Stimulated activated CD8-positive, alpha-beta memory T cell treated with anti-CD3 and anti-CD28 coated beads, Interleukin-7, amount 100 ng/mL, for 48 hours (primary cell): ENCODE measurements at regions not wholly inside any gene's neighbourhood (a gene's known extent, or its start where the extent isn't known, plus 50 kb on each side); places are given as distances from the start of the nearest gene placed in this dataset.

ENCODE experiments used
- DNase-seq, 2 donors: peaks; one replicate each; pipeline ENCODE4 v3.0.0-alpha.2; 2020; ENCODE audit warnings: low read depth in 1 of 2; ENCODE audit errors: extremely low read depth in 1 of 2

DNA sequence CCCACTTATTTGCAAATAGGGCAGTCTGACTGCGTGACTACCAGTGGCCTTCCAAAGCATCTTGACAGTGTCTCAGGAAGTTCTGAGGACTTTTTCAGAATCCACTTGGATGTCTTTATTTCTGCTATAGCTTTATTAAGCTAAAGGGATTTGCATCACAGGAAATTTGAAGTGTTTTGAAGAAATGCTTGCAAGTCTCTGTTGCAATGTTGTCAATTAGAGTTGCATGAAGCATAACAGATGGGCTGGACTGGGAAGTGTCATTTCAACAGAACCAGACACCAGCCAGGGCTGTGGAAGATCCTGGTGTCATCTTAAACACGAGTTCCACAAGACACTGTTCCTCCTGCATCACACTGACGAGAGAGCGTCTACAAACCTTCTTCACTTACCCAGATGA, 224.5 kb downstream of the EN1 start:
- no peak for DNase-seq

DNA sequence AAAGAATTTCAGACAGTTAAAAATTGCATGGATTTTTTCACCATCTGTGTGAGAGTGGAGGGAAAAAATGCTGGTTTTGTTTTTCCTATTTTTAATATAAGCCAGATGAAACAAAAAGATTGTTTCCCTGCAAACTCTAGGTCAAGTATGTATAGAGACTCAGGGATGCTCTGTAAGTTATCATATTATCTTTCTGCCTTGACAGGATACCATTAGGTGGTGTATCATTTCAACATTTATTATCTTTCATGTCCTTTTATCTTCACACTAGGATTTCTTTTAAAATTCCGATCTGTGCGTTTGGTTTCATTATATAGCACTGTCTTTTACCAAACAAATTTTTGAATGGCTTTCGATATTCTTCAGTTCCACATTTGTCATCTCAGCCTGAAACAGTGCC, 225.3 kb downstream of the EN1 start:
- DNase-seq, result no peak

DNA sequence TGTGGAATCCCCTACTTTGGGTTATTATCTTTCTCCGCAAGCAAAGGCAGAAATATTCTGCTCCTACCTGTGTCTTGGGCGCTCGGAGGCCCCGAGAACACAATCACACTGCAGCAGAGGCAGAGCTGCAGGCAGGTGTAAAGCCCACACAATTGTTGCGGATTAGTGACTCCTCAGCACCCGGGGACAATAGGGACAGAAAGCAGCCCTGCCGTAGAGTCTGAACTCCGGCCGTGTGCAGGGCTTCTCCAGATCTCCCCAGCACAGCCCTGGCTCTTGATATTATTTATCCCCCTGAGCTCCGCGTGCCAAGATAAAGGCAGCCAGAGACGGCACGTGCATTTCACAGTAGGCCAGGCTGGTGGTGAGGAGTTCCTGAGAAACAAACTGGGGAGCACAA, 229.2 kb downstream of the EN1 start:
- DNase-seq, result no peak

DNA sequence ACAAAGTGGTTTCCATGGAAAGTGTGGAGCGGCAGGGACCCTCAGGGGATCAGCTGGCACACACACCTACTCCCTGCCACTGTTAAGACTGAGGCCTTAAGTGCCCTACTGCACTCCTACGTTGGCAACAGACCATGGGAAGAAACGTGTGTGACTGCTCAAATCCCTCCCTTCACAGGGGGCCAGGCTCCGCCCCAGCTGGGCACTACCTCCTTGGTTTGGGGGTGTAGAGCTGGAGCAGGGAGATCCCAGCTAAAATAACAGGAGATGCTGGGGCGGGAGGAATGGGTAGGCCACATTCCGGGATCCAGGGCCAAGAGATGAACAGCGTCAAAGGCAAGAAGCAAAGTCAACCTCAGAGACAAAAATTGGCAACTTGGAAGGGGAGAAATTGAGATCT, 231.0 kb downstream of the EN1 start:
- no peak for DNase-seq

DNA sequence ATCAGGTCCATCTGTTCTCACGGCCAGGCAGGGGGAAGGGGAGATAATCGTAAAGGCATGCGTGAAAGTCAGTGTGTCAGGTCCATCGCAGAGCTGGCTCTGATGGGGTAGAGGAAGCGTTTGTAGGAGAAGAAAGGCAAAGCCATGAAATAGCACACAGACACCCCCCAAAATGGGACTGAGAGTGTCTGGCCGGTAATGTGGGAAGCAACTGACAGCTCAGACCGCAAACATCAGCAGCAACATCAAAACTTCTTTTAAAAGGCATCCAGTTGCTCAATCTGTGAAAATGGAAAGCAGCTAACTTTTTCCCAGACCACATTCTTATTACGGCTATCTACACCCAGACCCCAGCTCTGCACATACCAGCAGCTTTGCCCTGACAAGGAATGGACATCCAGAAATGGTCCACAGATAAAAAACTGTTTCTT, 232.6 kb downstream of the EN1 start:
- DNase-seq, result no peak

DNA sequence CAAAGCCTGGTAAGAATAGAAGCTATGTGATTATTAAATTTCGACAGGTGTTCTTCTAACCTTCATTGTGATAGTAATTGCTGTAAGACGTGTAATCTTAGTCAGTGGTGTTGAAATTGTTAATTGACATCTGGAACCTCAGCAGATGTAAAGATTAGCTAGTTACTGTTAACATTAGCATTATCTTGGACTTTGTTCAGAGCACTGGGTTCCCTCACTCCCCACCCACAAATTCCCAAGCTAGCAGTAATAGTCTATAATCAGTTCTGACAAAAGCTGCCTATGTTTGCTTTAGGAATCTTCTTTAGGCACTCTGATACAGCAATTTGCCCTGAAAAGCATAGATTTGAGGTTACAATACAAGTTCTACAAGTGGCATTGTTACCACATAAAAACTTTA, 233.7 kb downstream of the EN1 start:
- DNase-seq, result no peak

DNA sequence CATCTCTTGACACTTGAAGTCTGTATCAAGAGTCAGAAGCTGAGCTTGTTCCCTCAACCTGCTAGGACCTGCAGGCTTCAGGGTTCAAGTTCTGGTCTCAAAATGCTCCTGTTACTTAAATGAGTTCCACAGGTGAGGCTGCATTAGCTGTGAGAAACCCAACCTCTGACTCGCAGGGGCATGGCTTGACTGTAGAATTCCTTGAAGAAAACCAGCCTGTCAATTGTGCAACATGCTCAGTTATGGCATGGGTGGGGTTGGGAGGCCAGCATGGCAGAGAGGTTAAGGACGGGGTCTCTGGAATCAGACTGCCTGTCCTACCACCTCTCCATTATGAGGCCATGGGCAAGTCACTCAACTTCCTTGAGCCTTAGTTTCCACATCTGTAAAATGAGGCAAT, 235.8 kb downstream of the EN1 start:
- no peak for DNase-seq

DNA sequence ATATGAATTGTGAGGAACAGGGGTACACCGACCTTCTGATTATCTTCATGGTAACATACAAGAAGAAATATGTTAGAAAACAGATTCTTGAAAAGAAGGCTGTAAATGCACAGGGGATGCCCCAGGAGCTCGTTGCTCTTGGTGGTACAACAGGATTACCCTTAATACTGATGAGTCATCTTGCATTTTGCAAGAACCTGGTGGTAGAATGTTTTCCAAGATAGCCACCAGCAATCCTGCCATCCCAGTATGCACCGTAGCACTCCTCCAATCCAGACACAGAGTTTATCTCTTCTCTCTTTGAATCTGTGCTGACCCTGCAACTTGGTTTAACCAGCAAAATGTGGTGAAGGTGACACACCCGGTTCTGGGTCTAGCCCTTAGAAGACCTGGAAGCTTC, 238.3 kb downstream of the EN1 start:
- no peak for DNase-seq

DNA sequence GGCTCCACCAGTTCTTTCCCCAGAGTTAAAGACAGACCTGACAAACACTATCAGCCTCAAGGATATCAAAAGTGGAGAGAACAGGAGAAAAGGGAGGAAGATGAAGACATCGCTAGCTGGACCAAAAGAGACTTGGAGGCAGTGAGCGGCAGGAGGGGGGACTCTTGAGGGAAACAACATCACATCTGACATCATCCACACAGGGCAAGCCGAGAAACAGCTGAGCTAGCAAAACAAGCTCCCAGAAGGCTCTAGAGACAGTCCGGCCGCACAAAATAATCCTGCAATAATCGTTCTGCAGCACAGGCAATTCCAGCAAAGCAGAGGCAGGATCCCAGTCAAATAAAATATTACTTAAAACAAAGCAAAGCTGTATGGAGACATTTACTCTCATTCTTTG, 239.8 kb downstream of the EN1 start:
- DNase-seq, result no peak

DNA sequence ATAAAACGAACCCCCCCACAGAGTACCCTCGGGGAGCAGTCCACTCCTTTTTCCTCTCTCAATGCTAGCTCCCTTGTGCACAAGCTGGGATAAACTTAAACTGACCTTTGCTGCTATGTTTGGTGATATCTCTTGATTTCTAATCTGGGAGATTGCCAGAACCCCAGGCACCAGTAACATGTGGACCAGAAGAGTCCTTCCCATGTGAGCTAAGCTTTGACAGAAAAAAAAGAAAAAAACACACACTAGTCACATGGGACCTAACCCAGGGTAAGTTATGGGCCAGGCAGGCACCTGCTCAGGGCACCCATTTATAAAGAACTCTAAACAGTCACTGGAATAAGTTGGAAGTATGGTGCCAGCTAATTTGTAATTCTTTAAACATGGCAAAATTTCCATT, 242.6 kb downstream of the EN1 start:
- DNase-seq, result no peak

DNA sequence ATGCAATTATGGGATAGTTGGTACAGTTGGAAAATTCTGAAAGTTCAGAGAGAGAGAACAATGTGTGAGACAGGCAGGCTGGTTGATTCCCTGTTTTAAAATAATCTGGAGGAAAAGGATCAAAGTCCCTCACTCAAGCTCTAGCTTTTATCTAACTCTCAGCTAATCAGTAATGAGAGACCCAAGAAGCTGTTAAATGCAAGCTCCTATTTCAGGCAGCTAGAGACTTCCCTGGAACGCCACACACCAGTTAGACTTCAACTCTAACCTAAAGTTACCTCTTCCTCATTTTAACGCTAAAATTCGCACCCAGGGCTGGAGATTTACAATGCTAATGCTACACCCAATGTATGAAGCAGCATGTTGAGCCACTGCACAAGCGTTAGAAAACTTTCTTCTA, 243.1 kb downstream of the EN1 start:
- DNase-seq, result no peak

DNA sequence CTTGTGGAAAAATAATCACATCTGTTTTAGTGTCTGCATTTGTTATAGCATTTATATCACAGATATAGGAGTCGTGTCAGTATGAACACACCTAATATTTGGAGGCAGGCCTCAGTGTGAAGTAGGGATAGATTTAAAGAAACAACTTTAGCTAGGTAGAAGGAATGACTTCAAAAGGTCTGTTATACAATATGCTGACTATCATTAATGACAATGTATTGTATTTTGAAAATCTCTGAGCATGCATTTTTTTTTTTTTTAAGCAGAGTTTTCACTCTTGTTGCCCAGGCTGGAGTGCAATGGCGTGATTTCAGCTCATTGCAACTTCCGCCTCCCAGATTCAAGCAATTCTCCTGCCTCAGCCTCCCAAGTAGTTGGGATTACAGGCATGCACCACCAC, 248.3 kb downstream of the EN1 start:
- no peak for DNase-seq

DNA sequence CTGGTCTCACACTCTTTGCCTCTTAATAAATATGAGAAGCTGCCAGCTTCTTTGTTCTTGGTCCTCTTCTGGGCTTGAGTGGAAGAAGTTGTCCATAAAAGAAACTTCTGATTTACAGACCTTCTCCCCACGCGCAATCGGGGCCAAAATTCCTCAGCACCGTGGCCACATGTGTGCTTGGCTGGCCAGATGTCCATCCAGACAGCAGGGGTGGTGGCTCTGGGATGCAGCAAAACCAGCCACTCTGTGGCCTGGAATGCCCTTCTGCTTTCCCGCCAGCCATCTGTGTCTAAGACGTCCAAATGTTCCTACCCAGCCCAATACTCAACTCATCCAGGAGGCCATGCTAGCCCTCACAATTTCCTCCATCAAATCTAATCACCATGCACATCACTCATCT, 250.8 kb downstream of the EN1 start:
- no peak for DNase-seq

DNA sequence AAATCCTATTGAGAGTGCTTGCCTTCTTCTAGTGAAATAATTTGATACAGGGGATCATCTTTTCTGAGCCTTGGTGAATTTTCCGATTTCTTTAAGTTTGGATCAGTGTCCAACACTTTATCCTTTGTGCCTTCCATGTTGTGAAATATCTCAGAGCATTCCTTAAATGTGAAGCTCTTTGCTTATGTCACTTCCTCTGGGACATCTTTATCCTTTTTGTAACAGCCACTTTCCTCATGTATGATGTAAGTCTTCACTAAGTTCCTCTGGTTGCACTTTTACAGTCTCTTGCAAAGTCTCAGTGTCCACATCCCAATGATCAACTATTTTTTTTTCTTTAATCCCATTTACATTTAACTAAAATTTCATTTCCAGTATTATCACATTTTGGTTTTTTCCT, 254.2 kb downstream of the EN1 start:
- DNase-seq, result no peak

DNA sequence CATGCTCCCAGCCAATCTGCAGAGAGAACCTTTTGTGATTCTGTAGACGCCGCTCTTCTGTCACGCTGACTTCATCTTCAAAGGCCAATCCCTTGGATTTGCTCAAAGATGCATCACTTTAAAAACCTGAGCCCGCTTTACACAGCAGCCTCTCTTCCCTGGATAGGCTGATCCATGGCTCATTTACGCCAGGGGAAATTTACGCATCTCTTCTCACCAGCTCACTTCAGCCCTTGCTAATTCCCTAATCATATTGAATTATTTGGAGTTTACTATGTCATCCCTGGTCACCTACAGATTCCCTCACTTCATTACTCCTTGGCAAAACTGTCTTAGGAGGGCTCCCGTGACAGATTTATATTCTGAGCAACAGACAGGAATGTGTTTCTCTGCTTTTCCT, 256.2 kb downstream of the EN1 start:
- DNase-seq, result no peak

DNA sequence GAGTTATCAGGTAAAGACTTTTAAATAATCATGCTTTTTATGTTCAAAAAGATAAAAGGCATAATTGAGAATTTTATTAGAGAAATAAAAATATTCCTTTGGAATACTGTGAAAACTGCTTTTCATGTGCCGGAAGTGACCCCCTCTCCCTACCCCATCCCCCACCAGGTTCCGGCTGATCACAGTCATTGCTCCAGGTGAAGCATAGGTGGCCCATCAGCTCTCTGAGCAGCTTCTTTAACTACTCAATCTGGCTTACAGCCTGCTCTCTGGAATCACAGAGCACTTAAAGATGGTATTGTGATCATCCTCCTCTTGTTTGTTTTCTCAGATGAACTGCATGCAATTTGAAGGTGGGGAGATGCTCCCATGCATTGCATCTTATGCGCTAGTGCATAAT, 257.7 kb downstream of the EN1 start:
- no peak for DNase-seq

DNA sequence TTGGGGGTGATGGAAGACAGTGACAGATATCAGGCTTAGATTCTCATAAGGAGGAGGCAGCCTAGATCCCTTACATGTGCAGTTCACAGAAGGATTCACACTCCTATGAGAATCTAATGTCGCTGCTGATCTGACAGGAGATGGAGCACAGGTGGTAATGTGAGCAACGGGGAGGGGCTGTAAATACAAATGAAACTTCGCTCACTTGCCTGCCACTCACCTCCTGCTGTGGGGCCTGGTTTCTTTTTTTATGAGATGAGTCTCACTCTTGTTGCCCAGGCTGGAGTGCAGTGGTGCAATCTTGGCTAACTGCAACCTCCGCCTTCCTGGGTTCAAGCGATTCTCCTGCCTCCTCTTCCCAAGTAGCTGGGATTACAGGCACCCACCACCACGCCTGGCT, 258.6 kb downstream of the EN1 start:
- no peak for DNase-seq

DNA sequence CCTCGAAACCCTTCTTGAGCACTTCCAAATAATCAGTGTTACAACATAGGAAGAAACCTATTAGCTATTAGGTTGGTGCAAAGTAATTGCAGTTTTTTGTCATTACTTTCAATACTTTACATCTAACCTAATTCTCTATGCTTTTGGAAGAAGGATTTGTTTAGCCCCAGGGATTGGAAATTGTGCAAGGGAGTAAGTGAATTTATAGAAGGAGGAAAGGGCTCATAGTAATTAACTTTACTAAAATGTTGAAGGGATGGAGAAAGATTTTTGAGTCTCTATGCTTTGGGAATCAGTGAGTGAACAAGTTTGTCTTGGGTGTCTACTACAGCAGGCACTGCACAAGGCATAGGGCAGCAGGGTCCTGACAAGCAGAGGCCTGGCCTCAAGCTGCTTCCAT, 261.1 kb downstream of the EN1 start:
- DNase-seq, result no peak

DNA sequence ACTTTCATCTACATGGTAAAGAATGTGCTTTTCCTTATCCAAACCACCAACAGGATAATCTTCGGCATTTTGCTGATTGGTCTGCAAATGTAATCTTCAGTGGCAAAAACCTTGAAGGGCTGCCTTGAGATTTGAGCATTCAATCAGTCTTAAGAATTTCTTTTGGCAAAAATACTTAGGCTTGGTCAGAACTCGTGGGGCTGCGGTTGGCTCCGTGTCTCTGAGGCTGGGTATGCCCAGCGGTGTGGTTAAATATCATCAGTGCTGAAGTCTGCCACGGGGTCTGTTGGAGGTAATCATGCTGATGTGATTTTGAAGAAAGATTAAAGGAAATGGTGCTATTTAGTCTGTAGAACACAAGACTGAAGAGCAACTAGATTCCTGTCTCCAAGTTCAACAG, 262.6 kb downstream of the EN1 start:
- no peak for DNase-seq

DNA sequence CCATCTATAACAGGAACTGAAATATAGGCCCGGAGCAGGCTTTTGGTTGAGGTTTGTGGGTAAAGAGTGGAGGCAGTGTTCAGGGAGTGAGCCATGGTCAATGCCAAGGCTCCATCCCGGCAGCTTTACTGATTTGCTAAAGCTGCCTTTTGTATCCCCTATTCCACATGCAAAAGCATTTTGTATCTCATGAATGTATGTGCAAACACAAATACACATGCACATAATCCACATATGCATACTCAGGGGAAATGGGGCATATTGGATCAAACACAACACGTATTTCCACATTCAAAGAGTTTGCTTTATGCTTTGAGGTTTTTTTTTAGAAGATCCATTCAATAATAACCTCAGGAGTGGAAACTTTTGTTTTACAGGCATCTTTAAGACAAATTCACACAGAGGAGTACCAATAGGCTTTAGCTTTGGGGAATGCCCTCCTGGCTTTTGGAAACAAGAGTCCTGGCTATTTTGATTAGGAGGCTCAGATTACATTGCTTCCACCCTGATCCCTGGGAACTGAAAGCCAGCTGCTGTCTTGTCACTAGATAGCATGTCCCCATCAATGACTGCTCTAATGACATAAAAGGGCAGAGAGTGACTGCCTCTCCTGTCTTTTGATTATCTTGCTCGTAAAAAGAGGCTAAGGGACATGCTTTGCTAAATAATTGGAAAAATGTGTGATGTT, 263.2 kb downstream of the EN1 start:
- no peak for DNase-seq

DNA sequence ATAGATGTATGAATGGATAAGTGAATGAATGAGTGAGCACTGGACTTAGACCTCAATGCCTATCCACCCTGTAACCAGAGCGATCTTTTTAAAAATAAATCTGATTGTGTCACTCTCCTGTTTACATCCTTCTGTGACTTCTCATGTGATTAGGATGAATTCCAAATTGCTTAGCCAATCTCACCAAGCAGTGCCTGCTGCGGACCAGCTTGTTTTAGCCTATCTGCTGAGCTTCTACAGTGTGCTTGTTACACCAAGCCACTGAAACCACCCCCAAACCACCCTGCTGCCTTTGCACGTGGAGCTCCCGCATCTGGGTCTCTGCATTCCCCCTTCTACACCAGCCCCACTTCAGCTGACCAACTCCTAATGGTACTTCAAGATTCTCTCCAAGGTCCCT, 265.4 kb downstream of the EN1 start:
- no peak for DNase-seq

DNA sequence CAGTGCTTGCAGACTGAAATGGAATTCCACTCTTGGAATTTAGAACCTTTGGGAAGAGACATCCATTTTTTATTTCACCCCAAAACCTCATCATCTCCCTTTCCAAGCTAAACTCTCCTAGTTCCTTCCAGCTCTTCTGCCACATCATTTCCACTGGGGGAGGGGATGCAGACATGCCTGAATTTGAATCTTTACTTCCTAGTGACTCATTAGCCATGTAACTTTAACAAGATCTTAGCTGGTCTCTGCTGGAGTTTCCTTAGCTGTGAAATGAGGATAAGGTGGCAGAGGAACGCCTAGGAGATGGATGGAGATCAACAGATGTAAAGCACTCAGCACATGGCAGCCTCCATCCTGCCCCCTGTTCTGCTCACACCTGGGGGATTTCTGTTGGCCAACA, 266.8 kb downstream of the EN1 start:
- DNase-seq, result no peak

DNA sequence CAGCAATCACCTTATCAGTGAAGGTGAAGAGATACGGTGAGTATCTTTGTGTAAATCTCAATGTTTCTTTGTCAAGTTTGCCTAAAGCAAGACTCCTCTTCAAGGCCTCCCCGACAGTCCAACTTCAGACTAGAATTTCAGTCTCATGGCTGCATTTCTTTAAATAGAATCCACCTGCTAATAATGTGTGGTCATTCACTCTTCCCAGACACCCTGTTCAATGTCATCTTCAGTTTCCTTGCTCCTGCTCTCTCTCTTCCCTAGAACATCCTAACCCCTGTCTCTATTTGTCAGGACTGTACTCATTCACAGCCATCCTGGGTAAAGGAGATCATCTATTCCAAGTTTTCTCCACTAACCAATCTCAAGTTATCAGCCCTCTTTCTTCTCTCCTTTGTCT, 267.3 kb downstream of the EN1 start:
- no peak for DNase-seq

DNA sequence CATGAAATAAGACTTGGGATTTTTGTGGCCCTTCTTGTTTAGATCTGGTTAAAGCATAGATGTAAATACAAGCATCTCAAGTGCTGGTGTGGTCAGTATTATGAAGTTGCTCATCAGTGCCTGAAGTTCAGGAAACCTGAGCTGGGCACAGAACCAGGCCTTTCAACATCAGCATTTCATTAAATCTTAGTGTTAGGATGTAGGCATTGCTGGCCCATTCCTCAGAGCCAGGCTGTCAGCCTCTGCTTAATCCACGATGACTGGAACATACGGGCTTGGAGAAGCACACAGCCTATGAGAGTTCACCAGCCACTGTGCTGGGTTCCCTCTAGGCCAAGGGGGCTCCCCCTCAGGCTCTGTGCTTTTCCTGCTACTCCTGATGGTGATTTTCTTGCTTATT, 270.2 kb downstream of the EN1 start:
- DNase-seq, result no peak
